ENCODE measurements at regions not wholly inside any gene's neighbourhood (a gene's known extent, or its start where the extent isn't known, plus 50 kb on each side); places are given as distances from the start of the nearest gene placed in this dataset.
"Not testable (repeated sequence)": the region's sequence is repeated elsewhere in the genome, so short reads cannot be mapped to it uniquely, and the experiment has no call there.

GRCh38 chr15:36449084-36449661 lies 130.3 kb upstream of the CDIN1 start:
- H2AFZ ChIP-seq, result no peak overlapping the region

GRCh38 chr15:36449662-36450145 lies 129.7 kb upstream of the CDIN1 start:
- H3K27me3 ChIP-seq (ENCODE audit: insufficient read depth, low read depth), result no peaks in the 10 kb centered on the region
- H3K9me3 ChIP-seq (ENCODE audit: insufficient read depth, low read depth), result no peaks in the 10 kb centered on the region
- no peak for TF ChIP-seq EZH2 (IDR thresholded peaks at IDR 0.05; ENCODE audit: low read depth)
- no peaks in the 10 kb centered on the region for H3K9me2 ChIP-seq (ENCODE audit: insufficient read depth)
- CTCF ChIA-PET, result no interaction called here
- DNase-seq, result no peak
- H3K36me3 ChIP-seq (ENCODE audit: low read depth), result no peaks in the 10 kb centered on the region
- H3K79me2 ChIP-seq (ENCODE audit: low read depth), result no peaks in the 10 kb centered on the region
- no TSS peak for BruUV-seq (replicated peaks)
- H3K27ac ChIP-seq, result no peak overlapping the region
- no peak overlapping the region for H2AFZ ChIP-seq
- intact Hi-C loops (cut with micrococcal nuclease; ENCODE audit: unreplicated experiment), result no loop called here
- H3K4me2 ChIP-seq, result no peak overlapping the region
- H3F3A ChIP-seq (ENCODE audit: insufficient read depth, low read depth), result no peaks in the 10 kb centered on the region
- H4K20me1 ChIP-seq (ENCODE audit: insufficient read depth), result no peaks in the 10 kb centered on the region
- H3K4me1 ChIP-seq (replicated peaks; ENCODE audit: insufficient read depth), result no peaks in the 10 kb centered on the region
- no peak overlapping the region for H3K4me3 ChIP-seq
- POLR2A ChIA-PET (ENCODE audit: unreplicated experiment), result no interaction called here

More at GRCh38 chr15:36449084-36449661, 130.3 kb upstream of the CDIN1 start:
- Histone ChIP-seq H3K27me3 (ENCODE audit: insufficient read depth, low read depth) (no peaks in the 10 kb centered on the region), H3K9me2 (ENCODE audit: insufficient read depth) (no peaks in the 10 kb centered on the region), H3K9me3 (ENCODE audit: insufficient read depth, low read depth) (no peaks in the 10 kb centered on the region), H3K79me2 (ENCODE audit: low read depth) (no peaks in the 10 kb centered on the region), H4K20me1 (ENCODE audit: insufficient read depth) (no peaks in the 10 kb centered on the region), H3K4me3 (no peak overlapping the region), H3K4me1 (replicated peaks; ENCODE audit: insufficient read depth) (no peaks in the 10 kb centered on the region), H3K36me3 (ENCODE audit: low read depth) (no peaks in the 10 kb centered on the region), H3K27ac (no peak overlapping the region), H3F3A (ENCODE audit: insufficient read depth, low read depth) (no peaks in the 10 kb centered on the region), H3K4me2 (no peak overlapping the region)
- TF ChIP-seq EZH2 (IDR thresholded peaks at IDR 0.05; ENCODE audit: low read depth) (no peak), CTCF (conservative IDR thresholded peaks at IDR 0.05) (no peak)
- BruUV-seq (replicated peaks), result no TSS peak
- POLR2A ChIA-PET (ENCODE audit: unreplicated experiment), result no interaction called here
- CTCF ChIA-PET, result interaction anchor here (0.6 kb wide), 1 partner anchor 274 kb away, joined by 3 read pairs; no protein-coding TSS in a partner anchor
- no peak for DNase-seq
- intact Hi-C loops (cut with micrococcal nuclease; ENCODE audit: unreplicated experiment), result no loop called here

- H3K36me3 ChIP-seq (ENCODE audit: low read depth); BruUV-seq (replicated peaks); H2AFZ ChIP-seq; H3K9me3 ChIP-seq (ENCODE audit: insufficient read depth, low read depth); DNase-seq; H4K20me1 ChIP-seq (ENCODE audit: insufficient read depth); H3K27ac ChIP-seq; H3F3A ChIP-seq (ENCODE audit: insufficient read depth, low read depth); H3K27me3 ChIP-seq (ENCODE audit: insufficient read depth, low read depth); intact Hi-C loops (cut with micrococcal nuclease; ENCODE audit: unreplicated experiment); POLR2A ChIA-PET (ENCODE audit: unreplicated experiment); H3K4me1 ChIP-seq (replicated peaks; ENCODE audit: insufficient read depth); H3K4me3 ChIP-seq; H3K4me2 ChIP-seq; CTCF ChIA-PET; H3K9me2 ChIP-seq (ENCODE audit: insufficient read depth); H3K79me2 ChIP-seq (ENCODE audit: low read depth): not testable (repeated sequence)
Measured at GRCh38 chr15:36454244-36454643, 125.2 kb upstream of the CDIN1 start.

GRCh38 chr15:36458411-36458810 lies 121.0 kb upstream of the CDIN1 start:
- DNase-seq, result no peak
- Histone ChIP-seq H3K36me3 (ENCODE audit: low read depth) (no peaks in the 10 kb centered on the region), H3K27me3 (ENCODE audit: insufficient read depth, low read depth) (no peaks in the 10 kb centered on the region), H3K79me2 (ENCODE audit: low read depth) (no peaks in the 10 kb centered on the region), H3K4me1 (replicated peaks; ENCODE audit: insufficient read depth) (no peaks in the 10 kb centered on the region), H3K4me3 (no peak overlapping the region), H2AFZ (0 out of 2 replicates have a peak overlapping the region, but pooled peaks have one; percentile 27), H3K9me2 (ENCODE audit: insufficient read depth) (no peaks in the 10 kb centered on the region), H3K4me2 (no peak overlapping the region), H3F3A (ENCODE audit: insufficient read depth, low read depth) (no peaks in the 10 kb centered on the region), H3K27ac (no peak overlapping the region), H3K9me3 (ENCODE audit: insufficient read depth, low read depth) (no peaks in the 10 kb centered on the region), H4K20me1 (ENCODE audit: insufficient read depth) (no peaks in the 10 kb centered on the region)
- BruUV-seq (replicated peaks), result no TSS peak
- intact Hi-C loops (cut with micrococcal nuclease; ENCODE audit: unreplicated experiment), result no loop called here
- POLR2A ChIA-PET (ENCODE audit: unreplicated experiment), result no interaction called here
- TF ChIP-seq EZH2 (IDR thresholded peaks at IDR 0.05; ENCODE audit: low read depth) (no peak), CTCF (conservative IDR thresholded peaks at IDR 0.05) (no peak)
- CTCF ChIA-PET, result no interaction called here

All from PC-9 (cell line).